PFSK-1 (cell line): ENCODE measurements at regions not wholly inside any gene's neighbourhood (a gene's known extent, or its start where the extent isn't known, plus 50 kb on each side); places are given as distances from the start of the nearest gene placed in this dataset.

Experiments used
- FOXP2 ChIP-seq: optimal IDR thresholded peaks from 2 replicates; pipeline ENCODE3; 2011; ENCODE audit warnings: borderline replicate concordance, control low read depth, inconsistent platforms; ENCODE audit not compliant: insufficient read depth; ENCODE audit errors: extremely low read length, extremely low read depth
- POLR2AphosphoS5 ChIP-seq: IDR thresholded peaks from 2 replicates; pipeline ENCODE4 v1.6.1; 2012; ENCODE audit warnings: low read depth, mild to moderate bottlenecking, control low read depth, low read length, moderate library complexity
- REST ChIP-seq, 2 experiments: IDR thresholded peaks; 2 replicates each; pipeline versions ENCODE4 v1.6.1 to v1.8.0; 2011 to 2012; ENCODE audit warnings: low read depth in 2 of 2, low read length in 2 of 2, control low read depth in 1 of 2, inconsistent platforms in 1 of 2, mild to moderate bottlenecking in 1 of 2, moderate library complexity in 1 of 2; ENCODE audit not compliant: insufficient read depth in 1 of 2
- SIN3A ChIP-seq: IDR thresholded peaks from 2 replicates; pipeline ENCODE4 v1.6.1; 2012; ENCODE audit warnings: mild to moderate bottlenecking, low read length, moderate library complexity, borderline replicate concordance; ENCODE audit not compliant: insufficient read depth
- TAF1 ChIP-seq: IDR thresholded peaks from 2 replicates; pipeline ENCODE4 v1.6.1; 2012; ENCODE audit warnings: low read length, control low read depth, borderline replicate concordance; ENCODE audit not compliant: insufficient read depth

- no peak for TF ChIP-seq SIN3A
- TF ChIP-seq TAF1: no peak
- no peak for TF ChIP-seq POLR2AphosphoS5
- no peak for TF ChIP-seq FOXP2
- no peak for TF ChIP-seq REST (IDR thresholded peaks at IDR 0.05; ENCODE audit: insufficient read depth in 1 of 2, low read depth in 2 of 2, low read length in 2 of 2)
Observed at GRCh38 chr22:47472636-47473035, 710.2 kb downstream of the TBC1D22A start.

- TF ChIP-seq SIN3A: no peak
- TF ChIP-seq REST (IDR thresholded peaks at IDR 0.05; ENCODE audit: insufficient read depth in 1 of 2, low read depth in 2 of 2, low read length in 2 of 2): no peak
- no peak for TF ChIP-seq POLR2AphosphoS5
- no peak for TF ChIP-seq TAF1
- TF ChIP-seq FOXP2: no peak
Observed at GRCh38 chr22:47471406-47471805, 709.0 kb downstream of the TBC1D22A start.

GRCh38 chr22:47465809-47466208 lies 703.4 kb downstream of the TBC1D22A start:
- TF ChIP-seq FOXP2: no peak
- no peak for TF ChIP-seq SIN3A
- TF ChIP-seq TAF1: no peak
- no peak for TF ChIP-seq REST (IDR thresholded peaks at IDR 0.05; ENCODE audit: insufficient read depth in 1 of 2, low read depth in 2 of 2, low read length in 2 of 2)
- no peak for TF ChIP-seq POLR2AphosphoS5

- TF ChIP-seq FOXP2: no peak
- no peak for TF ChIP-seq TAF1
- no peak for TF ChIP-seq POLR2AphosphoS5
- no peak for TF ChIP-seq REST (IDR thresholded peaks at IDR 0.05; ENCODE audit: insufficient read depth in 1 of 2, low read depth in 2 of 2, low read length in 2 of 2)
- no peak for TF ChIP-seq SIN3A
Observed at GRCh38 chr22:47465222-47465621, 702.8 kb downstream of the TBC1D22A start.

- no peak for TF ChIP-seq FOXP2
- no peak for TF ChIP-seq REST (IDR thresholded peaks at IDR 0.05; ENCODE audit: insufficient read depth in 1 of 2, low read depth in 2 of 2, low read length in 2 of 2)
- TF ChIP-seq POLR2AphosphoS5: no peak
- no peak for TF ChIP-seq TAF1
- no peak for TF ChIP-seq SIN3A
Observed at GRCh38 chr22:47463220-47463619, 700.8 kb downstream of the TBC1D22A start.
